T-helper 17 cell (primary cell): ENCODE measurements at regions not wholly inside any gene's neighbourhood (a gene's known extent, or its start where the extent isn't known, plus 50 kb on each side); places are given as distances from the start of the nearest gene placed in this dataset.
A peak's percentile ranks its signal among the peaks of the same experiment; 100 is the strongest.
"Not testable (repeated sequence)": the region's sequence is repeated elsewhere in the genome, so short reads cannot be mapped to it uniquely, and the experiment has no call there.

Source experiments
- ATAC-seq: fragments of 150-1000 bp; cut with Tn5 transposase; 2 replicates; pipeline ENCODE4 v1.10.0; 2021; ENCODE audit warnings: mild to moderate bottlenecking, moderate library complexity
- DNase-seq, 3 donors: peaks; one replicate each; pipeline versions ENCODE4 v3.0.0 to v3.0.0-alpha.2; 2020 to 2021
- H3K9me3 ChIP-seq: one replicate; pipeline ENCODE4 v1.7.0; 2013; ENCODE audit warnings: low read length, mild to moderate bottlenecking; ENCODE audit not compliant: control insufficient read depth, poor library complexity, severe bottlenecking
- H3K27ac Mint-ChIP-seq: one replicate; pipeline ENCODE4 v1.8.0; 2022; ENCODE audit warnings: mild to moderate bottlenecking, moderate library complexity, mixed read lengths
- H3K27me3 Mint-ChIP-seq: one replicate; pipeline ENCODE4 v1.8.0; 2022; ENCODE audit warnings: mixed read lengths
- H3K36me3 Mint-ChIP-seq: one replicate; pipeline ENCODE4 v1.8.0; 2022; ENCODE audit warnings: low read depth, mixed read lengths
- H3K4me1 Mint-ChIP-seq: one replicate; pipeline ENCODE4 v1.8.0; 2022; ENCODE audit warnings: mild to moderate bottlenecking, mixed read lengths
- H3K4me3 Mint-ChIP-seq: one replicate; pipeline ENCODE4 v1.8.0; 2022; ENCODE audit warnings: mild to moderate bottlenecking, moderate library complexity, mixed read lengths

GRCh38 chr6:27782748-27783147, 129.4 kb downstream of the OR2B2 start:
- ATAC-seq (no peak), DNase-seq (no peak)
- H3K27me3 Mint-ChIP-seq: peaks cover 45% of the 10 kb centered on the region
- no peak overlapping the region for H3K27ac Mint-ChIP-seq
- H3K4me1 Mint-ChIP-seq: peaks cover under 1% of the 10 kb centered on the region
- H3K9me3 ChIP-seq: no peaks in the 10 kb centered on the region
- H3K4me3 Mint-ChIP-seq: no peak overlapping the region
- H3K36me3 Mint-ChIP-seq: peaks cover under 1% of the 10 kb centered on the region

- Mint-ChIP-seq H3K36me3 (peaks cover 3% of the 10 kb centered on the region), H3K4me1 (peaks cover 4% of the 10 kb centered on the region), H3K4me3 (no peak overlapping the region), H3K27me3 (peaks cover 46% of the 10 kb centered on the region), H3K27ac (no peak overlapping the region)
- H3K9me3 ChIP-seq: no peaks in the 10 kb centered on the region
- no peak for ATAC-seq
- DNase-seq: no peak
These were observed 133.4 kb downstream of the OR2B2 start for GRCh38 chr6:27778625-27779417.

GRCh38 chr6:27777614-27778355, 134.4 kb downstream of the OR2B2 start:
- peak overlapping the region; percentile 64 for H3K4me3 Mint-ChIP-seq
- H3K36me3 Mint-ChIP-seq: peaks cover 3% of the 10 kb centered on the region
- H3K27ac Mint-ChIP-seq: peak overlapping the region; percentile 84
- ATAC-seq (no peak), DNase-seq (no peak)
- no peaks in the 10 kb centered on the region for H3K9me3 ChIP-seq
- H3K4me1 Mint-ChIP-seq: peaks cover 4% of the 10 kb centered on the region
- peaks cover 38% of the 10 kb centered on the region for H3K27me3 Mint-ChIP-seq

GRCh38 chr6:27777126-27777525, 135.1 kb downstream of the OR2B2 start:
- H3K27ac Mint-ChIP-seq: peak overlapping the region; percentile 84
- no peaks in the 10 kb centered on the region for H3K9me3 ChIP-seq
- DNase-seq (no peak), ATAC-seq (no peak)
- H3K4me3 Mint-ChIP-seq: peak overlapping the region; percentile 64
- peaks cover 6% of the 10 kb centered on the region for H3K4me1 Mint-ChIP-seq
- peaks cover 3% of the 10 kb centered on the region for H3K36me3 Mint-ChIP-seq
- H3K27me3 Mint-ChIP-seq: peaks cover 38% of the 10 kb centered on the region

GRCh38 chr6:27776504-27776903, 135.7 kb downstream of the OR2B2 start:
- peaks cover 6% of the 10 kb centered on the region for H3K4me1 Mint-ChIP-seq
- ATAC-seq (no peak), DNase-seq (no peak)
- no peaks in the 10 kb centered on the region for H3K9me3 ChIP-seq
- H3K27ac Mint-ChIP-seq: no peak overlapping the region
- no peak overlapping the region for H3K4me3 Mint-ChIP-seq
- H3K27me3 Mint-ChIP-seq: peaks cover 38% of the 10 kb centered on the region
- peaks cover 3% of the 10 kb centered on the region for H3K36me3 Mint-ChIP-seq

- ATAC-seq: no peak
- no peak for DNase-seq
- no peaks in the 10 kb centered on the region for H3K9me3 ChIP-seq
- peaks cover 36% of the 10 kb centered on the region for H3K27me3 Mint-ChIP-seq
- H3K27ac Mint-ChIP-seq: no peak overlapping the region
- H3K36me3 Mint-ChIP-seq: peaks cover 3% of the 10 kb centered on the region
- peaks cover 6% of the 10 kb centered on the region for H3K4me1 Mint-ChIP-seq
- H3K4me3 Mint-ChIP-seq: no peak overlapping the region
These were observed 136.4 kb downstream of the OR2B2 start for GRCh38 chr6:27775796-27776184.

GRCh38 chr6:27775138-27775795, 136.9 kb downstream of the OR2B2 start:
- DNase-seq, H3K9me3 ChIP-seq, H3K36me3 Mint-ChIP-seq, ATAC-seq, H3K27ac Mint-ChIP-seq, H3K4me3 Mint-ChIP-seq, H3K4me1 Mint-ChIP-seq: not testable (repeated sequence)
- H3K27me3 Mint-ChIP-seq: peaks cover 33% of the 10 kb centered on the region

- not testable (repeated sequence) for H3K4me3 Mint-ChIP-seq, H3K36me3 Mint-ChIP-seq, H3K27ac Mint-ChIP-seq, H3K9me3 ChIP-seq, ATAC-seq, H3K4me1 Mint-ChIP-seq, DNase-seq
- H3K27me3 Mint-ChIP-seq: peaks cover 33% of the 10 kb centered on the region
These were observed 138.0 kb downstream of the OR2B2 start for GRCh38 chr6:27774264-27774600.

- not testable (repeated sequence) for H3K4me3 Mint-ChIP-seq, H3K4me1 Mint-ChIP-seq, ATAC-seq
These were observed 138.5 kb downstream of the OR2B2 start for GRCh38 chr6:27773542-27774263.

GRCh38 chr6:27772261-27773001, 139.8 kb downstream of the OR2B2 start:
- Mint-ChIP-seq H3K36me3 (peaks cover under 1% of the 10 kb centered on the region), H3K27ac (peak overlapping the region; percentile 54), H3K4me3 (no peak overlapping the region), H3K4me1 (peaks cover 3% of the 10 kb centered on the region), H3K27me3 (peaks cover 20% of the 10 kb centered on the region)
- peak; percentile 97 for ATAC-seq
- peak; percentile 71 to 86 (median 72) for DNase-seq
- H3K9me3 ChIP-seq: no peaks in the 10 kb centered on the region

More at GRCh38 chr6:27773542-27774263, 138.5 kb downstream of the OR2B2 start:
- not testable (repeated sequence) for H3K36me3 Mint-ChIP-seq, DNase-seq, H3K9me3 ChIP-seq, H3K27ac Mint-ChIP-seq
- peaks cover 32% of the 10 kb centered on the region for H3K27me3 Mint-ChIP-seq

- Mint-ChIP-seq H3K27me3 (peaks cover 11% of the 10 kb centered on the region), H3K36me3 (no peaks in the 10 kb centered on the region), H3K27ac (no peak overlapping the region), H3K4me1 (peaks cover 3% of the 10 kb centered on the region), H3K4me3 (no peak overlapping the region)
- ATAC-seq (no peak), DNase-seq (no peak)
- no peaks in the 10 kb centered on the region for H3K9me3 ChIP-seq
These were observed 141.0 kb downstream of the OR2B2 start for GRCh38 chr6:27771235-27771634.

GRCh38 chr6:27770724-27771123, 141.5 kb downstream of the OR2B2 start:
- Mint-ChIP-seq H3K36me3 (no peaks in the 10 kb centered on the region), H3K27ac (no peak overlapping the region), H3K4me3 (no peak overlapping the region), H3K27me3 (peaks cover 11% of the 10 kb centered on the region), H3K4me1 (peaks cover 3% of the 10 kb centered on the region)
- DNase-seq (no peak), ATAC-seq (no peak)
- H3K9me3 ChIP-seq: no peaks in the 10 kb centered on the region
